ENCODE measurements at regions not wholly inside any gene's neighbourhood (a gene's known extent, or its start where the extent isn't known, plus 50 kb on each side); places are given as distances from the start of the nearest gene placed in this dataset.

GRCh38 chr12:107375231-107375630 lies 281.9 kb upstream of the CRY1 start:
- TF ChIP-seq ZNF567 (CRISPR knock-in tag; IDR thresholded peaks at IDR 0.05; ENCODE audit: borderline replicate concordance) = no peak
- no peak for TF ChIP-seq CTCF (CRISPR knock-in tag; IDR thresholded peaks at IDR 0.05)
- no peak for TF ChIP-seq SNRNP70 (IDR thresholded peaks at IDR 0.05; ENCODE audit: low read depth, low read length)
- no peak for TF ChIP-seq ZNF496 (CRISPR knock-in tag; IDR thresholded peaks at IDR 0.05; ENCODE audit: insufficient replicate concordance)
- no peak for TF ChIP-seq ZNF549 (CRISPR knock-in tag; IDR thresholded peaks at IDR 0.05)
- TF ChIP-seq CENPX (CRISPR knock-in tag; IDR thresholded peaks at IDR 0.05) = no peak
- TF ChIP-seq MIXL1 (CRISPR knock-in tag; IDR thresholded peaks at IDR 0.05) = no peak
- TF ChIP-seq RFX1 (IDR thresholded peaks at IDR 0.05) = no peak
- TF ChIP-seq ZNF292 (CRISPR knock-in tag; IDR thresholded peaks at IDR 0.05; ENCODE audit: borderline replicate concordance, low read depth) = no peak
- TF ChIP-seq RNF2 (conservative IDR thresholded peaks at IDR 0.05; ENCODE audit: low read depth) = no peak
- TF ChIP-seq CHD2 (IDR thresholded peaks at IDR 0.05; ENCODE audit: low read depth, low read length) = no peak
- no peak for TF ChIP-seq FOXK2 (IDR thresholded peaks at IDR 0.05)
